Activated CD4-positive, alpha-beta T cell treated with anti-CD3 and anti-CD28 coated beads, Interleukin-10, Interleukin-2, amounts not matched to agents 100 ng/mL and 50 ng/mL, durations not matched to agents 16 hours and 8 hours (primary cell): ENCODE measurements at regions not wholly inside any gene's neighbourhood (a gene's known extent, or its start where the extent isn't known, plus 50 kb on each side); places are given as distances from the start of the nearest gene placed in this dataset.
A peak's percentile ranks its signal among the peaks of the same experiment; 100 is the strongest.
"Not testable (repeated sequence)": the region's sequence is repeated elsewhere in the genome, so short reads cannot be mapped to it uniquely, and the experiment has no call there.

ENCODE experiments used
- DNase-seq: peaks from one replicate; pipeline ENCODE4 v3.0.0-alpha.2; 2020

DNA sequence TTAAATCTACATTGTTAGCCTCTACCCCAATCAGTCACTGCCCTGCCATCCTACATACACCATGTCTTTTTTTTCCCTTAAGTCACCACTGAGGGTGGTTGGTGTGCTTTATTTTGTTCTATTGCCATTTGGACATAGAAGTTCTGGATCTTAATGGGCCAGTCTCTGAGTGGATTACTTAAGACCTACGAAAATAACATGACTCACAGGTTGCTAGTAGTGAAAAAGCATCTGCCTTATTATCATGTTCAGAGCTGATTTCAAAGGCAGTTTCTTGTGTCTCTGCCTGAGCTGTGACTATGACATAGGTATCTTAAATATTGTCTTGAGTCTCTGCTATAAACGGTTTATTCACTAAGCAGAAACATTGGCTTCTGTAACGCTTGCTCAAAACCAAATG, 410.8 kb downstream of the MDFIC start:
- DNase-seq = no peak

DNA sequence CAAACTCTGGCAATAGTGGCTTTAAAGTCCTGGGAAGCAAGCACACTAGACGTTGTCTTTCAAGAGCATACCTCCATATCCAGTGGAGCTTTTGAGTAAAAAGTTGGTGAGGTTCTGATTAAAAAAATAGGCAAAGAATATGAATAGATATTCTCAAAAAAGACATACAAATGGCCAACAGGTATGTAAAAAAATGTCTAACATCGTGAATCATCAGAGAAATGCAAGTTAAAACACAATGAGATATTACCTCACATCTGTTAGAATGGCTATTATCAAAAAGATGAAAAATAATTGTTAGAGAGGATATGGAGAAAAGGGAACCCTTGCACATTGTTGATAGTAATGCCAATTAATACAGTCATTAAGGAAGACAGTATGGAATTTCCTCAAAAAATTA, 407.1 kb downstream of the MDFIC start:
- no peak for DNase-seq

- no peak for DNase-seq
Measured at GRCh38 chr7:115328018-115328417, 406.1 kb downstream of the MDFIC start.

DNA sequence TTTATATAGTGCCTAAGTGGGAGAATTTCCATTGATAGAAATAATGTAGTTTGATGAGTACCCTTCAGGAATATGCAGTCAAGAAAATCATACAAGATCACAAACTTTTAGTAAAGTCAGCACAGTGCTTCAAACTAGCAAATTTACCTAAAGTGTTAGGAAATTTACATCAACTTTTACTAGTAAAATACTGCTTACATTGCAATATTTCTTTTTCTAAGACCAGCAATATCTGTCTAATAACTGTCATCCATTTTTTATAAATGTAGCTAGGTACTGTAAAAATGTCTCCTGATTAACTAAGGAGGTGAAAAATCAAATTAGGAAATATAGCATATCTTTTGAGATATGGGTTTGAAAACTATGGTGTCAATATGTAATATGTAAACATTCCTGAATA, 405.4 kb downstream of the MDFIC start:
- no peak for DNase-seq

DNA sequence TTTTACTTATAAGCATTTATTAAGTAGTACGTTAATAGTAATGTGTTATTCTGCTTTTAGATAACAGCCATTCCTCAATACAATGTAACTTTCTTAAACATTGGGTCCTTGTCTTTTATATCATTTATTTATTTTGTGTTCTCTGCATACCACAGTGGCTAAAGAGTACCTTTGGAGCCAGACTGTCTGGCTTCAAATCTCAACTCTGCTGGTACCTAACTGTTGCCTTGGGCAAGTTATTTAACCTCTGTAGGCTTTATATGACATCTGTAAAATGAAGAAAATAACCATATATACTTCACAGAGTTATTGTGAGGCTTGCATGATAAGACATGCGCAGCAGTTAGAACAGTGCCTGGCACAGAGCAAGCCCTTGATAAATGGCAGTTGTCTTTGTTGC, 397.6 kb downstream of the MDFIC start:
- DNase-seq = no peak

DNA sequence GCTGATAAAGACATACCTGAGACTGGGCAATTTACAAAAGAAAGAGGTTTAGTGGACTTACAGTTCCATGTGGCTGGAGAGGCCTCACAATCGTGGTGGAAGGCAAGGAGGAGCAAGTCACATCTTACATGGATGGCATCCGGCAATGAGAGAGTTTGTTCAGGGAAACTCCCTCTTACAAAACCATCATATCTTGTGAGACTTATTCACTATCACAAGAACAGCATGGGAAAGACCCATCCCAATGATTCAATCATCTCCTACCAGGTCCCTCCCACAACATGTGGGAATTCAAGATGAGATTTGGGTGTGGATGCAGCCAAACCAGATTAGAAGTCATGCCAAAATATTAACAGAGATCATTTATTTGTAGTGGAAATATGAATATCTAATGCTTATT, 388.4 kb downstream of the MDFIC start:
- not testable (repeated sequence) for DNase-seq

GRCh38 chr7:115306586-115306985, 384.7 kb downstream of the MDFIC start:
- DNase-seq = no peak

DNA sequence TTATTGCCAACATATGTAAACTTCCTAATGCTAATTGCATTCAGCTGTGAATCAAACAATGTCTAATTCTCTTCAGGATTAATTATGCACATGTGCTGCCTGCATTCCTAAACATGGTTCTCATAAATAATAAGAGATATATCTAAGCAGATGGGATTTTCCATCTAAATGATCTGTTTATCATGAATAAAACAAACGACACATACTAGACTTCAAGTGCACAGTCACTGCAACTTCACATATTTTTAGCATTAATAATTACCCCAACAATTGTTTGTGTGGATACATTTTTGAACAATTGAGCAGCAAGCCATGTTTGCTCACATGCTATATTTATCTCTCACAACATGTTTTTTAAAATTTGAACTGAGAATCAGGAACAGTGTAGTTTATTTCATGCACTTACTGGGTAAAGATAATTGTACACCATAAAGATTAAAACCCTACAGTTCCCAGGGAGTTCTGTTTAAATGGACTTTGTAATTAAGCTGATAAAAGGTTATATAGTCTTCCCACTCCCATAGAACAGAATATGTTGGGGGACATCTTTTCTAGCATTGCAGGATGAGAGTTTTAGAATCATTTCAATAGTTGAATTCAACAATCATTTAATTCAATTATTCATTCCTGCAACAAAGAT, 378.5 kb downstream of the MDFIC start:
- DNase-seq = no peak

DNA sequence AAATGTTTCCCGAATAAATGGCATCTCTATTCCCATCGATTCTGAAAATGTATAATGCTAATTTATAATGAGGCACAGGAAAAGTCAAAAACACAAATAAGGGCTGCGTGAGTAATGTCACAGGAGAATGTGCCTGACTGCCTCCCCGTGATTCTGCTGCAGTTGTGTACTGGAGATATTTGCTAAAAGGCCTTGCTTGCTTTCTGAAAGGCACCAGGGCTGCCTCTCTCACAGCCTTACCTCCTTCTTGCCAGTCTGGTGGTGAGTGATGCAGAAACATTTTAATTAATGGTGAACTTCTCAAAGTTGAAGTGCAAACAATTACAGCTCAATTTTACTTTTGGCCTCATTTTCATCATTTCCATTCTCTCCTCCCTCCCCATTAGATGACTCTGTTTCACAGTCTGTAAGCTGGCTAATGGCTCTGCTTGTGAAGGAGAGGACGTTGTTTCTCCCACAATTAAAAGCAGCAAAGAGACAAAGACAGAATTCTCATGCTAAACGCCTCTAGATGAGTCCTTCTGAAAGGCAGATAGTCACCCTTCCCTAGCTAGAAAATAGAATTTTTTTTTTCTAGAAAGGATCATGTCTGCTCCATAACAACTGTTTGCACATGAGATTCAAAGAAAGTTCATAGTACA, 377.6 kb downstream of the MDFIC start:
- no peak for DNase-seq

- DNase-seq = no peak
Measured at GRCh38 chr7:115297656-115298055, 375.8 kb downstream of the MDFIC start.

GRCh38 chr7:115293628-115294240, 371.8 kb downstream of the MDFIC start:
- no peak for DNase-seq

DNA sequence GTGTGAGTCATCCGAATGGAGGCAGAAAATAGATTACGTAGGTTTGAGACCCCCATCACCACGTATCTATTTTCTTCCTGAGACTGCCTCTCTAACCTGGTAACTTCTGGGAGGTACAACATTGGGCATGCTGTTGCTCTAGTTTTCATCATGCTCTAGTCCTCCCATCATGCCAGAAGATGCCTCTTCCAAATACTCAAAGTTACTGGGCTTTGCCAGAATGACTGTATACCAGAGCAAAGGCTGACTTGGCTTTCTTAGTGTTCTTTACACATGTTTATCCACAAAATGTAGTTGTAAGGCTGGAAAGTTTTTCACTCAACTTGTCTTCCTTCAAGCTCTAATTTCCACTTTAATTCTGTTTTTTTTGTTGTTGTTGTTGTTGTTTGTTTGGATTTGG, 370.5 kb downstream of the MDFIC start:
- no peak for DNase-seq

- no peak for DNase-seq
Measured at GRCh38 chr7:115289971-115290370, 368.1 kb downstream of the MDFIC start.

DNA sequence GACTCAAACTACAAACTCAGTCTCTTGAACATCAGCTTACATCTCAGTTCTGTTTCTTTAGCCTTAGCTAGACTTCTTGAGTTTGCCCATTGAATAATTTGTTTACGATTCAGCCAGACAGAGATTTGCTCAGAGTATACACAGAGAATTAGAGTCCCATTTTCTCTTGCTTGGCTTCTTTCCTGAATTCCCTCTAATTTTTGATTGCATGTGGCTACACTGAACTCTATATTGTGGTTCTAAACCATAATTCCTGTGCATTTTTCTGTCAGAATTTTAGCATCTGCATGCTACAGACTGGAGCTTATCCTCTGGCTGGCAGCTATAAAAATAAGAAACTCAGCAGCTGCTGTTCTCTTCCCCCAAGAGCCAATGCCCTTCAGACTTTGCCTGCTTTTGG, 354.9 kb downstream of the MDFIC start:
- DNase-seq = no peak

DNA sequence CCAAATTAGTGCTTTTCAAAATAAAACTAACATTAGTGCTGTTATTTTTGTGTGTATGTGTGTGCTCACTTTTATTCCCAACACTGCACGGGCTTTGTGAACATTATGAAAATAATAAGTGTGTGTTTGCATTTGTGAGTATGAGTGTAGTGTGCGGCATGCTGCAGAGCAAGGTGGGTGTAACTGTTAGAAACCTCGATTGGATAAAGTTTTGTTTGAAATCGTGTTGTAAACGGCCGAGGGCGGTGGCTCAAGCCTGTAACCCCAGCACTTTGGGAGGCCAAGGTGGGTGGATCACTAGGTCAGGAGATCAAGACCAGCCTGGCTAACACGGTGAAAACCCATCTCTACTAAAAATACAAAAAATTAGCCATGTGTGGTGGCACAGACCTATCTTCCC, 352.0 kb downstream of the MDFIC start:
- not testable (repeated sequence) for DNase-seq

DNA sequence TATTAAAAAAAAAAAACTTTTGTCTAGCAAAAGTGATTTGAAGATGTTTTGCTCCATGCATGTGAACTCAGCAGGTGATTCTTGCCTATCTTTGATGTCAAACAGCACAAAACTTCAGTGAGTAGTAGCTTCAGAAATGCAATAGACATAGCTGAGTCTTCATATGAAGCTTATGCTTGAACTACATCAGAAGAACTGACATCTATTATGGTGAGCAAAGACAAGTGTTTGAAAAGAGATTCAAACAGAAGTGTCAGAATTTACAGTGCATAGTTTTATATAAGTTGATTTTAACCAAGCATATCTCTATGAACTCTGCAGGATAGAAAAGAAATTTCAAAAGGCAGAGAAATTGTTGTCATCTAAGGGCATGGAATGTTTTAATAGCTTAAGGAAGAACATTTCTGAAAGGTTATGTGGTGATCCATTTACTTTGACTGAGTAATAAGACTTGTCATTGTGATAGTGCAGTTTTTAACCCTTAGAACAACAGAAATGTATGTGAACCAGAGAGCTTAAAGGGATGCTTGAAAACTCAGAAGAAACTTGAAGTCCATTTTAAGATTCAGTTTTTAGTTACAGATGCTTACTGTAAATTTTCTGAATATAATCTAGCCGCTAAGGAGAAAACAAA, 351.4 kb downstream of the MDFIC start:
- DNase-seq = no peak

DNA sequence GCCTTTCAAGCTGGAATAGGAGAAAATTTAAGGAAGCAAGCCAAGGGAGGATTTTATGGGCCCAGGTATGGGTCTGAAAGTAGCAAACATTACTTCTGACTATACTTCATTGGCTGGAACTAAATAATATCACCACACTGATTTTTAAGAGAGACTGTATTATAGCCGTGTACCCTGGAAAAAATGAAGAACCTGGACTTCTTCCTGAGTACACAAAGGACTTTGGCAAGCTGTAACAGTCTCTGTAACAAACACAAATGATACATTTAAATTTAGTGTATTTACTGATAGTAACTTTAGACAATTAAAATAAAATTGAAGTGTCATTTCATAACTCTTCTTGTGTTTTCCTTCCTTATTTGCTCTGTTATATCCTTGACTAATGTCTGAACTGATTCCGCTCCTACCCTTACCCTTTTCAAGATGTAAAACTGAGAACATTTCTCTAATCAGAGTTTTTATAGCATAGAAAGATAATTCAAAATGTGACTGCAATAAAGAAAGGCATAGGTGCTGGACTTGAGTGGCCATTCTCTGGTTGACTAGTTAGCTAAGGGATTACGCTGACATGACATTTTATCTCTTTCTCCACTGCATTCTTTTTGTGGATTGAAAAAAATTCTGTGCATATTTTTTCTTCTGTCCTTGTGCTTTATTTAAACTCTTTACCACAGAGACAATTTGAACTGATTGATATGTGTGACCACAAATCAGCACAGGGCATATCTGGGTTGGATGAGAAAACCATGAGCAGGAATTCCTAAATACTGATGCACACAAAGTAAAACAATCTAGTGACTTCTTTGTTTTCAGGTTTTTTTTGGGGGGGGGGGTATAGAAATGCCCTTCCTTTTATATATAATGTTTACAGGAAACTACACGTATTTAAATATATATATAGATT, 349.7 kb downstream of the MDFIC start:
- no peak for DNase-seq

DNA sequence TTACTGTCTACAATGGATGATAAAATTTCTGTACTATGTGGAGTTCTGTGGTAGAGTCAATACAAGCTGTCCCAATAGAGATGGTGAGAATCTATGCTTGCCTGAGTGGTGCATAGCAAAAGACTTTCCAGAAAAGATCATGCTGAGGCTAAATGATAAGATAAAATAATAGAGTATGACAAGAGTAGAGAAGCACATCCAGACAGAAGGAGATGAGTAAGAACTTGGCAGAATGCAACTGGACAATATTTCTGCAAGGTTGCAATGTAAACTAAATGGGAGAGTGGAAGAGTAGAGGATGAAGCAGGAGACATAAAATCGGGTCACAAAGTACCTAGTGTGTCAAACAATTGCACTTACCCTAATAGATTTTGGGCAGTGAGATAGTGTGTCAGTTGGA, 347.6 kb downstream of the MDFIC start:
- no peak for DNase-seq

DNA sequence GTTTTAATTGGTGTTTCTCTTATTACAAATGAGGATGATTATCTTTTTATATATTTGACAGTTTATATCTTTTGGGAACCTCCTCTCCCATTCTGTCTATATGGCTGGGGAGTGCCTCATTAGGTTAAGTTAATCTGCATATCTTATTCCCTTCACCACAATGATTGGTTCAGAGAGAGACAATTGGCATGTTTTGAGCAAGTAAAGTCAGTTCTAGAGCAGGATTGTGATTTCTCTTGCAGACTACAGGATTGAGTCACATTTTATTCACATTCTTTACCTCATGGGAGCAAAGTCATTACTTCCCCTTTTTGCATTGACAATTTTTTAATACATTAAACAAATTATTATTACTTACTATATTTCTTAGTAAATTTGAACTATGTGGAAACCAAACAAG, 345.6 kb downstream of the MDFIC start:
- peak; percentile 17 for DNase-seq

- DNase-seq = no peak
Measured at GRCh38 chr7:115260381-115260780, 338.5 kb downstream of the MDFIC start.

GRCh38 chr7:115252461-115252860, 330.6 kb downstream of the MDFIC start:
- DNase-seq = no peak

- no peak for DNase-seq
Measured at GRCh38 chr7:115249080-115249479, 327.2 kb downstream of the MDFIC start.

- DNase-seq = no peak
Measured at GRCh38 chr7:115241151-115241550, 319.3 kb downstream of the MDFIC start.
